Keratinocyte (primary cell): ENCODE measurements at regions not wholly inside any gene's neighbourhood (a gene's known extent, or its start where the extent isn't known, plus 50 kb on each side); places are given as distances from the start of the nearest gene placed in this dataset.

Experiments used
- DNase-seq: peaks from one replicate; pipeline ENCODE4 v3.0.0-alpha.2; 2011; ENCODE audit warnings: low read depth, missing footprints, low spot score
- FAIRE-seq: peaks from 2 replicates; lab custom pipeline; 2011; peaks lifted over from hg19 to GRCh38; lab: Jason Lieb, UNC
- H2AFZ ChIP-seq: 2 replicates; pipeline ENCODE4 v1.6.0; 2012; ENCODE audit warnings: low read length, control low read depth, inconsistent platforms; ENCODE audit not compliant: control insufficient read depth
- H3K27ac ChIP-seq: 2 replicates; pipeline ENCODE4 v1.5.1; 2011; ENCODE audit warnings: low read length; ENCODE audit not compliant: control insufficient read depth, insufficient read depth
- H3K27me3 ChIP-seq: 3 replicates; pipeline ENCODE4 v1.6.0; 2011; ENCODE audit warnings: low read length; ENCODE audit not compliant: control insufficient read depth, insufficient read depth; ENCODE audit errors: extremely low read depth
- H3K36me3 ChIP-seq, 2 experiments: 2 replicates in 1 of 2; 3 replicates in 1 of 2; pipeline ENCODE4 v1.5.1; 2011; ENCODE audit warnings: low read length in 2 of 2, mild to moderate bottlenecking in 1 of 2; ENCODE audit not compliant: control insufficient read depth in 2 of 2, insufficient read depth in 2 of 2; ENCODE audit errors: extremely low read depth in 1 of 2
- H3K4me1 ChIP-seq: 3 replicates; pipeline ENCODE4 v1.5.1; 2011; ENCODE audit warnings: low read length; ENCODE audit not compliant: control insufficient read depth, insufficient read depth; ENCODE audit errors: extremely low read depth
- H3K4me2 ChIP-seq: 3 replicates; pipeline ENCODE4 v1.6.0; 2011; ENCODE audit warnings: low read depth, low read length; ENCODE audit not compliant: control insufficient read depth, insufficient read depth; ENCODE audit errors: extremely low read depth
- H3K4me3 ChIP-seq, 3 experiments: fragments of 200-600 bp in 1 of 3; sonication (generic) in 1 of 3; 2 replicates in 2 of 3; 3 replicates in 1 of 3; pipeline ENCODE4 v1.5.1; 2011 to 2016; ENCODE audit warnings: low read length in 3 of 3, mild to moderate bottlenecking in 3 of 3, control low read depth in 2 of 3, inconsistent platforms in 1 of 3, low read depth in 1 of 3, mixed read lengths in 1 of 3, mixed run types in 1 of 3, moderate library complexity in 1 of 3; ENCODE audit not compliant: control insufficient read depth in 2 of 3, insufficient read depth in 2 of 3; ENCODE audit errors: extremely low read depth in 1 of 3
- H3K79me2 ChIP-seq: 2 replicates; pipeline ENCODE4 v1.6.0; 2012; ENCODE audit warnings: low read length; ENCODE audit not compliant: control insufficient read depth, insufficient read depth
- H3K9ac ChIP-seq: 3 replicates; pipeline ENCODE4 v1.6.0; 2011; ENCODE audit warnings: low read length; ENCODE audit not compliant: control insufficient read depth, insufficient read depth; ENCODE audit errors: extremely low read depth
- H3K9me1 ChIP-seq: 3 replicates; pipeline ENCODE4 v1.6.0; 2011; ENCODE audit warnings: low read length; ENCODE audit not compliant: control insufficient read depth, insufficient read depth; ENCODE audit errors: extremely low read depth
- H3K9me3 ChIP-seq: 2 replicates; pipeline ENCODE4 v1.5.1; 2012; ENCODE audit warnings: low read depth, low read length; ENCODE audit not compliant: control insufficient read depth
- H4K20me1 ChIP-seq: 3 replicates; pipeline ENCODE4 v1.6.0; 2011; ENCODE audit warnings: low read length; ENCODE audit not compliant: control insufficient read depth, insufficient read depth; ENCODE audit errors: extremely low read depth
- CTCF ChIP-seq, 3 experiments: IDR thresholded peaks in 1 of 3; conservative IDR thresholded peaks in 1 of 3; optimal IDR thresholded peaks in 1 of 3; 2 replicates in 2 of 3; 3 replicates in 1 of 3; pipeline versions ENCODE3 to v1.5.1; 2011; ENCODE audit warnings: low read length in 3 of 3, mild to moderate bottlenecking in 3 of 3, moderate library complexity in 2 of 3, control low read depth in 1 of 3, inconsistent platforms in 1 of 3; ENCODE audit not compliant: insufficient read depth in 2 of 3; ENCODE audit errors: extremely low read depth in 1 of 3
- EZH2 ChIP-seq: IDR thresholded peaks from one replicate; pipeline ENCODE4 v1.6.1; 2012; ENCODE audit warnings: inconsistent platforms, mild to moderate bottlenecking, low read length, moderate library complexity
- dilution Hi-C: fragments of 300-500 bp; cut with MboI; formaldehyde crosslinking; loops from one replicate; pipeline ENCODE4 v1.7.0; 2020; ENCODE audit warnings: low sequenced_read_pairs; ENCODE audit not compliant: extremely low pct_ligation_motif_present

GRCh38 chr2:499726-500125, 177.5 kb downstream of the TMEM18 start:
- H4K20me1 ChIP-seq = no peaks in the 10 kb centered on the region
- TF ChIP-seq CTCF (optimal IDR thresholded peaks at IDR 0.05 in 1 of 3, IDR thresholded peaks at IDR 0.05 in 1 of 3, conservative IDR thresholded peaks at IDR 0.05 in 1 of 3; ENCODE audit: extremely low read depth in 1 of 3, insufficient read depth in 2 of 3, low read length in 3 of 3) (no peak), EZH2 (no peak)
- no peaks in the 10 kb centered on the region for H3K9me1 ChIP-seq
- no peaks in the 10 kb centered on the region for H3K27me3 ChIP-seq
- DNase-seq (no peak), FAIRE-seq (no peak)
- no peak overlapping the region for H3K27ac ChIP-seq
- peaks cover 6% of the 10 kb centered on the region for H3K9me3 ChIP-seq
- H3K36me3 ChIP-seq = no peaks in the 10 kb centered on the region
- no peak overlapping the region for H3K4me2 ChIP-seq
- H3K4me3 ChIP-seq = no peak overlapping the region
- H2AFZ ChIP-seq = no peak overlapping the region
- H3K79me2 ChIP-seq = no peaks in the 10 kb centered on the region
- H3K4me1 ChIP-seq = no peaks in the 10 kb centered on the region
- dilution Hi-C loops = no loop called here
- H3K9ac ChIP-seq = no peak overlapping the region

- H2AFZ ChIP-seq = no peak overlapping the region
- FAIRE-seq = no peak
- no peaks in the 10 kb centered on the region for H3K9me1 ChIP-seq
- no peak overlapping the region for H3K27ac ChIP-seq
- H3K9ac ChIP-seq = no peak overlapping the region
- H3K4me2 ChIP-seq = no peak overlapping the region
- dilution Hi-C loops = no loop called here
- H3K4me1 ChIP-seq = no peaks in the 10 kb centered on the region
- no peak for TF ChIP-seq CTCF (optimal IDR thresholded peaks at IDR 0.05 in 1 of 3, IDR thresholded peaks at IDR 0.05 in 1 of 3, conservative IDR thresholded peaks at IDR 0.05 in 1 of 3; ENCODE audit: extremely low read depth in 1 of 3, insufficient read depth in 2 of 3, low read length in 3 of 3)
- TF ChIP-seq EZH2 = no peak
- H3K79me2 ChIP-seq = no peaks in the 10 kb centered on the region
- no peaks in the 10 kb centered on the region for H3K36me3 ChIP-seq
- no peak for DNase-seq
- H4K20me1 ChIP-seq = no peaks in the 10 kb centered on the region
- no peak overlapping the region for H3K4me3 ChIP-seq
- H3K27me3 ChIP-seq = no peaks in the 10 kb centered on the region
- peaks cover 6% of the 10 kb centered on the region for H3K9me3 ChIP-seq
Observed at GRCh38 chr2:498493-499178, 178.6 kb downstream of the TMEM18 start.
